ENCODE measurements at regions not wholly inside any gene's neighbourhood (a gene's known extent, or its start where the extent isn't known, plus 50 kb on each side); places are given as distances from the start of the nearest gene placed in this dataset.

DNA sequence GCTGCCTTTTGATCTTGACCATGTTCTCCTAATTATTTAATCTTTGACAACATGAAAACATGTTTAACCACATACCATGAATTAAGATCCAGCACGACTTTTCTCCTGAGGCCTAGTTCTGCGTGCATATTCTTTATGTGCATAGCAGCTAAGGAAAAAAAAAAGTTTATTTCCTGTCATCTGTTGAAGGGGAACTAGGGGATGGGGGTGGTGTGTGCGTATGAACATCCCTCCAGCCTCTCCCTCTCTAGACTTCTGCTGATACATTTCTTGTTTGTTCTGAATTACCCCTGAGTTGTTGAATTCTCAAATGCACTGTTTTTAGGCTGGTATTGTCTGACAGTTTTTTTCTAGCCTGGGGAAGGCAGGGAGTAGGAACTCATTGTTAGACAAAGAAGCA is 543.3 kb downstream of the FGF9 start:
- DNase-seq (ENCODE audit: low read depth in 2 of 2): no peak
- H3K79me2 ChIP-seq (ENCODE audit: control insufficient read depth, insufficient read depth, low read length): no peaks in the 10 kb centered on the region
- H2AFZ ChIP-seq (ENCODE audit: low read length): no peak overlapping the region
- H3K36me3 ChIP-seq (ENCODE audit: control insufficient read depth, insufficient read depth, low read length): no peaks in the 10 kb centered on the region
- no peak overlapping the region for H3K9ac ChIP-seq (ENCODE audit: insufficient read depth, low read length)
- no peak for TF ChIP-seq CTCF (conservative IDR thresholded peaks at IDR 0.05 in 1 of 2, IDR thresholded peaks at IDR 0.05 in 1 of 2; ENCODE audit: low read depth in 1 of 2, low read length in 2 of 2)
- no peak for TF ChIP-seq EZH2 (IDR thresholded peaks at IDR 0.05; ENCODE audit: low read length, missing control alignments)
- H3K4me2 ChIP-seq (ENCODE audit: extremely low read depth, insufficient read depth, low read length): no peak overlapping the region
- no peaks in the 10 kb centered on the region for H4K20me1 ChIP-seq (ENCODE audit: control insufficient read depth, extremely low read depth, insufficient read depth, low read length)
- H3K9me3 ChIP-seq (ENCODE audit: control insufficient read depth, insufficient read depth, low read depth, low read length): no peaks in the 10 kb centered on the region
- no peak overlapping the region for H3K4me3 ChIP-seq (replicated peaks in 1 of 4; ENCODE audit: control extremely low read depth in 1 of 4, insufficient read depth in 1 of 4, low read depth in 3 of 4, low read length in 4 of 4)
- H3K27ac ChIP-seq (ENCODE audit: insufficient read depth, low read length): no peak overlapping the region
- H3K27me3 ChIP-seq (ENCODE audit: control insufficient read depth, insufficient read depth, low read length): no peaks in the 10 kb centered on the region
- H3K4me1 ChIP-seq (ENCODE audit: control insufficient read depth, extremely low read depth, insufficient read depth, low read length): no peaks in the 10 kb centered on the region

DNA sequence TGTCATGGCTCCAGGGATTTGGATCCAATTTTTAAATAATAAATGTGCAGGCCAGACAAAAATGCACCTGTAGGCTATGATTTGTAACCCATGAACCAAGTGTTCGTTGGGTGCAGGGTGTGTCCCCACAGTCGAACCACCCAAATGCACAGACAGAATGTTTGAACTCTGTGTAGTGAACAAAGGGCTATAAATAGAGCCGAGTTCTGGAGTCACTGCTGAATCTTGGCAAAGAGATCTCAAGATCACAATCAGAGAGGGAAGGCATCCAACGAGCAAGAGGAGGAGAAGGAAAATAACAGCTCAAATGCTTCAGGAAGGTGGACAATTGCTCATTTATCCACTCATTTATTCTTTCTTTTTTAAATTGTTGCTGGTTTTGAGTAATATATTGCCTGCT is 547.9 kb downstream of the FGF9 start:
- H3K27me3 ChIP-seq (ENCODE audit: control insufficient read depth, insufficient read depth, low read length): no peaks in the 10 kb centered on the region
- H3K27ac ChIP-seq (ENCODE audit: insufficient read depth, low read length): no peak overlapping the region
- no peak overlapping the region for H3K4me3 ChIP-seq (replicated peaks in 1 of 4; ENCODE audit: control extremely low read depth in 1 of 4, insufficient read depth in 1 of 4, low read depth in 3 of 4, low read length in 4 of 4)
- no peak overlapping the region for H3K4me2 ChIP-seq (ENCODE audit: extremely low read depth, insufficient read depth, low read length)
- no peaks in the 10 kb centered on the region for H3K9me3 ChIP-seq (ENCODE audit: control insufficient read depth, insufficient read depth, low read depth, low read length)
- H3K4me1 ChIP-seq (ENCODE audit: control insufficient read depth, extremely low read depth, insufficient read depth, low read length): no peaks in the 10 kb centered on the region
- H2AFZ ChIP-seq (ENCODE audit: low read length): no peak overlapping the region
- H4K20me1 ChIP-seq (ENCODE audit: control insufficient read depth, extremely low read depth, insufficient read depth, low read length): no peaks in the 10 kb centered on the region
- DNase-seq (ENCODE audit: low read depth in 2 of 2): no peak
- no peak for TF ChIP-seq CTCF (conservative IDR thresholded peaks at IDR 0.05 in 1 of 2, IDR thresholded peaks at IDR 0.05 in 1 of 2; ENCODE audit: low read depth in 1 of 2, low read length in 2 of 2)
- no peak for TF ChIP-seq EZH2 (IDR thresholded peaks at IDR 0.05; ENCODE audit: low read length, missing control alignments)
- no peaks in the 10 kb centered on the region for H3K79me2 ChIP-seq (ENCODE audit: control insufficient read depth, insufficient read depth, low read length)
- no peaks in the 10 kb centered on the region for H3K36me3 ChIP-seq (ENCODE audit: control insufficient read depth, insufficient read depth, low read length)
- no peak overlapping the region for H3K9ac ChIP-seq (ENCODE audit: insufficient read depth, low read length)

DNA sequence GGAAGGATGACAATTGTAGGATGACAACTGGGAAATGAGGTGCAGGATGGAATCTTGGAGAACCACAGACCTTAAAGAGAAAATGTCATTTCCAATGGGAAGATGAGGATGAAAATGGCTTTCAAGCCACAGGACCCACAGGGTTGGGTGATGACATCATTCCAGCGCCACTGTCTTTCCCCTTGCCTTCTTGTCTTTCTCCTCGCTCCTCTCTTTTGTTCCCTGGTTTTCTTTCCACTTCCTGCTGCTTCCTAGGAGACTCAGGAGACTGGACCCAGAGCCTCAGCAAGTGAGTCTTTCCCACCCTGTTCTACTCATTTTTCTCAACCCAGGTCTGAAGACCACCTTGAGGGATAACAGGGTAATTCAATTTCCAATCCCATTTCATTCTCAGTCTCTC is 548.8 kb downstream of the FGF9 start:
- Histone ChIP-seq H3K4me1 (ENCODE audit: control insufficient read depth, extremely low read depth, insufficient read depth, low read length) (no peaks in the 10 kb centered on the region), H3K36me3 (ENCODE audit: control insufficient read depth, insufficient read depth, low read length) (no peaks in the 10 kb centered on the region), H3K9ac (ENCODE audit: insufficient read depth, low read length) (no peak overlapping the region), H4K20me1 (ENCODE audit: control insufficient read depth, extremely low read depth, insufficient read depth, low read length) (no peaks in the 10 kb centered on the region), H3K9me3 (ENCODE audit: control insufficient read depth, insufficient read depth, low read depth, low read length) (no peaks in the 10 kb centered on the region), H3K4me3 (replicated peaks in 1 of 4; ENCODE audit: control extremely low read depth in 1 of 4, insufficient read depth in 1 of 4, low read depth in 3 of 4, low read length in 4 of 4) (no peak overlapping the region), H3K79me2 (ENCODE audit: control insufficient read depth, insufficient read depth, low read length) (no peaks in the 10 kb centered on the region), H3K4me2 (ENCODE audit: extremely low read depth, insufficient read depth, low read length) (no peak overlapping the region), H3K27me3 (ENCODE audit: control insufficient read depth, insufficient read depth, low read length) (no peaks in the 10 kb centered on the region), H3K27ac (ENCODE audit: insufficient read depth, low read length) (no peak overlapping the region), H2AFZ (ENCODE audit: low read length) (no peak overlapping the region)
- TF ChIP-seq EZH2 (IDR thresholded peaks at IDR 0.05; ENCODE audit: low read length, missing control alignments) (no peak), CTCF (conservative IDR thresholded peaks at IDR 0.05 in 1 of 2, IDR thresholded peaks at IDR 0.05 in 1 of 2; ENCODE audit: low read depth in 1 of 2, low read length in 2 of 2) (no peak)
- DNase-seq (ENCODE audit: low read depth in 2 of 2): no peak
